AG10803 (cell line): ENCODE measurements at regions not wholly inside any gene's neighbourhood (a gene's known extent, or its start where the extent isn't known, plus 50 kb on each side); places are given as distances from the start of the nearest gene placed in this dataset.
"Not testable (repeated sequence)": the region's sequence is repeated elsewhere in the genome, so short reads cannot be mapped to it uniquely, and the experiment has no call there.

Source experiments
- DNase-seq: peaks from one replicate; pipeline ENCODE4 v3.0.0; 2010; ENCODE audit warnings: low read depth
- H3K4me3 ChIP-seq: 2 replicates; pipeline ENCODE4 v1.5.1; 2011; ENCODE audit warnings: mild to moderate bottlenecking, low read length, control low read depth
- CTCF ChIP-seq: conservative IDR thresholded peaks from 2 replicates; pipeline ENCODE4 v1.5.1; 2011; ENCODE audit warnings: mild to moderate bottlenecking, low read length, control low read depth, inconsistent platforms

- no peak for DNase-seq
- TF ChIP-seq CTCF = no peak
- no peak overlapping the region for H3K4me3 ChIP-seq
Measured at GRCh38 chr1:47533793-47534328, 96.0 kb downstream of the FOXD2 start.

- no peak for TF ChIP-seq CTCF
- DNase-seq = peak; percentile 39
- H3K4me3 ChIP-seq = no peak overlapping the region
Measured at GRCh38 chr1:47534436-47534835, 96.6 kb downstream of the FOXD2 start.

GRCh38 chr1:47536646-47537118 is 98.8 kb downstream of the FOXD2 start:
- no peak for DNase-seq
- H3K4me3 ChIP-seq = no peak overlapping the region
- TF ChIP-seq CTCF = no peak

GRCh38 chr1:47537268-47537667 is 99.4 kb downstream of the FOXD2 start:
- no peak for TF ChIP-seq CTCF
- no peak overlapping the region for H3K4me3 ChIP-seq
- DNase-seq = no peak

GRCh38 chr1:47537966-47538365 is 100.1 kb downstream of the FOXD2 start:
- DNase-seq = no peak
- TF ChIP-seq CTCF = no peak
- H3K4me3 ChIP-seq = no peak overlapping the region

- not testable (repeated sequence) for H3K4me3 ChIP-seq, DNase-seq
Measured at GRCh38 chr1:47538530-47538929, 100.7 kb downstream of the FOXD2 start.

GRCh38 chr1:47541705-47542104 is 103.9 kb downstream of the FOXD2 start:
- H3K4me3 ChIP-seq, DNase-seq: not testable (repeated sequence)

- not testable (repeated sequence) for DNase-seq, H3K4me3 ChIP-seq
Measured at GRCh38 chr1:47543089-47543488, 105.2 kb downstream of the FOXD2 start.

- no peak for DNase-seq
- TF ChIP-seq CTCF = no peak
- no peak overlapping the region for H3K4me3 ChIP-seq
Measured at GRCh38 chr1:47545912-47546483, 108.2 kb downstream of the FOXD2 start.
